Activated T-helper 9 cell treated with anti-CD3 and anti-CD28 coated beads, Interleukin-2, amount 50 U/mL, for 16 hours (primary cell): ENCODE measurements at regions not wholly inside any gene's neighbourhood (a gene's known extent, or its start where the extent isn't known, plus 50 kb on each side); places are given as distances from the start of the nearest gene placed in this dataset.

Source experiments
- DNase-seq: peaks from one replicate; pipeline ENCODE4 v3.0.0-alpha.2; 2020; ENCODE audit warnings: low read depth

DNA sequence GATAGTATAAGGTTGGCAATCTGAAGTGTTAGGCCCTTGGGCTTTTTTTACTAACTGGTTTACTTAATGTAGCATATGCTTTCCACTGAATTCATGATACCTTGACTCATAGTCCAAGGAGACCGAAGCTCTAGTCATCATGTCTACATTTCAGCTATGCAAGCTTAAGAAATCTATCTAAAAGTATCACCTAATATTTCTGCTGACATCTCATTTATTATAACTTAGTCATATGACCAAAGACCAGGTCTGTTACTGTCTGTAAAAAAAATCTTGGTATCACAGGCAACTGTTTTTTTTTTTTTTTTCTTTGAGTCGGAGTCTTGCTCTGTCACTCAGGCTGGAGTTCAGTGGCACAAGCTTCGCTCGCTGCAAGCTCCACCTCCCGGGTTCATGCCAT lies 814.0 kb upstream of the NDST4 start:
- no peak for DNase-seq

DNA sequence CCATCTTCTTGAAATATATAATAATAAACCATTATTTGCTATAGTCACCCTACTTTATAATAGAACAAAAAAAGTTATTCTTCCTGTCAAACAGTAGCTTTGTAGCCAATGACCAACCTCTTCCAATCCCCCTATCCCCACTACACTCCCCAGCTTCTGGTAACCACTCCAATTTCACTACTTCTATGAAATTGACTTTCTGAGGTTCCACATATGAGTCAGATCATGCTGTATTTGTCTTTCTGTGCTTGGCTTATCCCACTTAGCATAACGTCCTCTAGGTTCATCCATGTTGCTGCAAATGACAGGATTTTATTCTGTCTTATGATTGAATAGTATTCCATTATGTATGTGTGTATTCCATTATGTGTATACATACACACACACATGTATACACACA lies 809.7 kb upstream of the NDST4 start:
- no peak for DNase-seq

DNA sequence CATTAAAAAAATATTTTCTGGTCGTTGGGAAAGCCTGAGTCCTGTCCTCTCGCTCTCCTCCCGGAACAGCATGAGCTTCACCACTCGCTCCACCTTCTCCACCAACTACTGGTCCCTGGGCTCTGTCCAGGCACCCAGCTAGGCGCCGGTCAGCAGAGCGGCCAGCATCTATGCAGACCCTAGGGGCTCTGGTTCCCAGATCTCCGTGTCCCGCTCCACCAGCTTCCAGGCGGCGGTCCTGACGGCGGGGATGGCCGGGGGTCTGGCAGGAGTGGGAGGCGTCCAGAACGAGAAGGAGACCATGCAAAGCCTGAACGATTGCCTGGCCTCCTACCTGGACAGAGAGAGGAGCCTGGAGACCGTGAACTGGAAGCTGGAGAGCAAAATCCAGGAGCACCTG lies 807.2 kb upstream of the NDST4 start:
- no peak for DNase-seq

- DNase-seq, result no peak
These were observed 804.7 kb upstream of the NDST4 start for GRCh38 chr4:115918149-115918548.

DNA sequence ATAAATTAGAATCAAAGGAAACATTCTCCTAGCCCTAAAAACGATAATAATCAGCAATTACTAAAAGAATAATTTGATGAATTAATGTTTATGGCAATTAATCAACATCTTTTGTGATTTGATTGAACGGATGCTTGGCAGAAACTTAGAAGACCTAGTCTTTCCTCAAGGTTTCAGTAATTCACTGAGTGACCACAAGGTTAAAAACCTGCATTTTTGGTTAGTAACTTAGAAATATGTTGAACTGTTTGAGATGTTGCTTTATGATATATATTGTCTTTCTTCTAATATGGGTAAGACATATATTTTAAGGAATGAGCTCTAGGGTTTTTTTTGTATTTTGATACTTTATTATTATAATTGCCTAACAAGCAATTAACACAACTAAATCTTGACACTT lies 793.0 kb upstream of the NDST4 start:
- no peak for DNase-seq

DNA sequence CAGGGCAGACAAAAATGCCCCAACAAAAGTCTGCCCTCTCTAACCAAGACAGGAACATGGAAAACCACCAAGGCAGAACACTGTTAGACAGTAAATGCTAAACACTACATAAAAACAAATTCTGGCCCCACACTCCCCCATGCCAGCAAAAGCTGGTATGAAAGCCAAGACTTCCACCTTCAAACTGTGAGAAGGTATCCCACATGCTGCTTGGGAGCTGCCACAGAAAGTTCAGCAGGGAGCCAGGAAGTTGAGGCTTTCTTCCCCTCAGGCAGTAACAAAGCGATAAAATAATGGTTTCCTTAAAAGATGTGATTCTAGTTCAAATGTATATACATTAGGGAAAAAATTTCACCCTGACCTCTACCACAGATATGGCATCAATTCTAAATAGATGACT lies 770.4 kb upstream of the NDST4 start:
- no peak for DNase-seq

- DNase-seq, result no peak
These were observed 769.8 kb upstream of the NDST4 start for GRCh38 chr4:115883231-115883630.

GRCh38 chr4:115873048-115873447 lies 759.6 kb upstream of the NDST4 start:
- DNase-seq, result no peak

GRCh38 chr4:115871596-115871995 lies 758.2 kb upstream of the NDST4 start:
- no peak for DNase-seq

- DNase-seq, result no peak
These were observed 753.0 kb upstream of the NDST4 start for GRCh38 chr4:115866364-115866896.

DNA sequence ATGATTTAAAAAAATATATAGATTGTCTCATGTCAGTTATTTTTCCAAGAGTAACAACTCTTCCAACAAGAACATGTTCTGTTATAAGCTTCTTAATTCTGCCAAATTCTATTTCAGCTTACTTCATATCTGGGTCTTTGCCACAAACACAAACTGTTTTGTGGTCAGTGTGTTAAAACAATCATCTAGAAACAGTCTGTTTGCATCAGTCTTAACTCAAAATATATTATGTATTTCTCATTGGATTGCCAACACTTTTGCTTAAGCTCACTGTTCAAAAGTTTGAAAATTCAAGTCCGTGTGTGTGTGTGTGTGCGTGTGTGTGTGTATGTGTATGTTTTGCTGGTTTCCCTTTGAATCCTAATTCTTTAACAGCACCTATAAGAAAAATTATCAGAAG lies 752.3 kb upstream of the NDST4 start:
- no peak for DNase-seq

DNA sequence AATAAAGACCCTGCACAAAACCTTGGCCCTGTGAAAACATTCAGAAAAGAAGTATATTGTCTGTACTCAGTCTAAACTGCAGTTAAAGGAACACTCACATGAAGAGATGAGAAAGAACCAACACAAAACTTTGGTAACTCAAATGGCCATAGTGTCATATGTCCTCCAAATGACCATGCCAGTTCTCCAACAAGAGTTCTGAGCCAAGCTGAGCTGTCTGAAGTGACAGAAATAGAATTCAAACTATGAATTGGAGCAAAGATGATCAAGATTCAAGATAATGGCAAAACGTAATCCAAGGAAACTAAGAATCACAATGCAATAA lies 739.3 kb upstream of the NDST4 start:
- DNase-seq, result no peak

DNA sequence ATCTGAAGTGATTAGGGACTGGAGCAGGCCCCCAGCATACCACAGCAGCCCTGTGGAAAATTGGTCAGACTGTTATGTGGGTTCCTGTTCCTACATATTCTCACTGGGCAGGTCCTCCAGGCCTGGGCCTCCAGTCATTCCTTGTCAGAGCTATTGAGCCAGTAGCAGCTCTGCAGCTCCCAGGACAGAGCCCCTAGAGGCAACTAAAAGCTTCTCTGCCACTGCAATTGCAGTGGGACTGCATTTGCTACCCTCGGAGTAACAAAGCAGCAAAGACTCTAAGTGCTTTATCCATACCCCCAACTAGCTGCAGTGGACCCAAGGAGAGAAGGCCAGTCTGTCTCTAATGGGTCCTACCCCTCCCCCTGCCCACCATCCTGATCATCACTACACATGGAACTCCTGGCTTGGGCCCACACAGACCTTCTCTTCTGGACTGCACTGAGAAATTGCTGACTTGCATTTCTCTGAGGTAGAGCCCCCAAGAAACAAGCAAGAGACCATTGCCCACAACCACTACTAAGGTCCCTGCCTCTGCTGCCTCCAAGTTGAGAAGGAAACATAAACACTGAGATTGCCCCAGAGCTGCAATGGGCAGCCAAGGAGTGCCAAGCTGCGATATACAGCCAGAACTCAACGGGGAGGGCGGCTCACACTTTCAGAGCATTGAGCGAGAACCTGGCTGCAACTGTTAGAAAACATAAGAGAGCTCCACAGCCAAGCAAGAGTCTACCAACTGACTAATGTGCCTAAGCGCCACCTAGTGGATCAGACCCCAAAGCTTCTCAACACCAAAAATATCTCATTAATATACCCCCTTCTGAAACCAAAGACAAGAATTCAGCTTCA lies 738.7 kb upstream of the NDST4 start:
- DNase-seq, result no peak

- no peak for DNase-seq
These were observed 737.5 kb upstream of the NDST4 start for GRCh38 chr4:115850799-115851509.

- DNase-seq, result no peak
These were observed 730.8 kb upstream of the NDST4 start for GRCh38 chr4:115844180-115844579.

GRCh38 chr4:115841871-115842270 lies 728.5 kb upstream of the NDST4 start:
- DNase-seq, result no peak

- no peak for DNase-seq
These were observed 721.0 kb upstream of the NDST4 start for GRCh38 chr4:115834441-115834840.

DNA sequence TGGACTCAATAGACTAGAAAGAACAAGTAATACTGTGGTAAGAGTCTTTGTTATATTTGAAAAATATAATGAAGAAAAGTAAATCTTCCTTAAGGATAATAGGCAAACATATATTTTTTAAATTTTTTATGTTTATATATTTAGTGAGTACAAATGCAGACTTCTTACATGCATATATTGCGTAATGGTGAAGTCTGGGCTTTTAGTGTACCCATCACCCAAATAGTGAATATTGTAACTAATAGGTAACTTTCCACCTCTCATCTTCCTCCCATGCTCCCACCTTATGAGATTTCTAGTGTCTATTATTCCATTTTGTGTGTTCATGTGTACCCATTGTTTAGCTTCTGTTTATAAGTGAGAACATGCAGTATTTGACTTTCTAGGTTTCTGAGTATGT lies 711.2 kb upstream of the NDST4 start:
- no peak for DNase-seq

DNA sequence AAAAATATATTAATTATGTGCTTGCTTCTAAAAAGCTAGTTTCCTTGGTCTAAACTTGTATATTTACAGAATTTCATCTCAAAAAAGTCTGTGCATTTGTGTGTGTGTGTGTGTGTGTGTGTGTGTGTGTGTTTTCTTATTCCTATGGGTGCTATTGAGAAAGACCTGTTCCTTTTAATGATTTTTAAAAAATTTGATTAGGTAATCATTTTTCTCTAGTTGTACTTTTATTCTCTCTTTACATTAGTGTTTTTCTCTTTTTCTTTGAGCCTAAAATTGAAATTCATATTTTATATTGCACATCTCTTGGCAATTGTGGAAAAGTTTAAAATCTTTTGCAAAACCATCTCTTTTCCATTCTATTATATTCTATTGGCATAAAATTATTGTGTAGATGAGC lies 690.4 kb upstream of the NDST4 start:
- DNase-seq, result no peak

- no peak for DNase-seq
These were observed 677.4 kb upstream of the NDST4 start for GRCh38 chr4:115790812-115791211.

- DNase-seq, result no peak
These were observed 668.2 kb upstream of the NDST4 start for GRCh38 chr4:115781528-115782146.

DNA sequence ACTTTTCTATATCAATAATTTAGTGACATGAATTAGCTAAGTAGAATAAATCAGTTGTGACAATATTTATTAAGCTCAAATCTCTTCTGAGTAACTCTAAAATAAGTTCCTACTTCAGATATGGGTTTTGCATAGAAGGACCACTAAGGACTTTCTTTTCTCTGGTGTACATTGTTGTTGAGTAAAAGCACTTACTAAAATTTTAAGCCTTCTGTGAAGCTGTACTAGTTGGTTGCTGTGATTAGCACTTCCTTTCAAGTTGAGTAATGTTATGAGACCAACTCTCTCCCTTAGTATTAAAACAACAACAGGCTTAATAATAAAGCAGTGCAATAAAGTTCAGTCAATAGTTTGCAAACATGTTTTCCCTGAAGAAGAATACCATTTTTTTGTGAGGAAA lies 667.4 kb upstream of the NDST4 start:
- DNase-seq, result no peak

- DNase-seq, result no peak
These were observed 666.8 kb upstream of the NDST4 start for GRCh38 chr4:115780268-115780667.
